Naive thymus-derived CD4-positive, alpha-beta T cell (primary cell): ENCODE measurements at regions not wholly inside any gene's neighbourhood (a gene's known extent, or its start where the extent isn't known, plus 50 kb on each side); places are given as distances from the start of the nearest gene placed in this dataset.

ENCODE experiments used
- ATAC-seq: fragments of 150-1000 bp; cut with Tn5 transposase; 2 replicates; pipeline ENCODE4 v1.10.0; 2021; ENCODE audit warnings: mild to moderate bottlenecking, moderate library complexity
- CTCF ChIA-PET: fragments of 350-600 bp; sonication (Branson Sonifier 250); formaldehyde crosslinking; loops from one replicate; lab custom pipeline; 2021; ENCODE audit warnings: antibody characterized with exemption; lab: Charles Lee
- POLR2A ChIA-PET: fragments of 350-600 bp; sonication (Branson Sonifier 250); formaldehyde crosslinking; loops from one replicate; lab custom pipeline; 2021; ENCODE audit warnings: antibody characterized with exemption, inconsistent platforms; lab: Charles Lee
- DNase-seq, 9 donors: peaks; one replicate each; pipeline versions ENCODE4 v3.0.0 to v3.0.0-alpha.2; 2020 to 2022; ENCODE audit warnings: mixed read lengths in 1 of 9
- H3K27ac ChIP-seq: one replicate; pipeline ENCODE4 v1.7.0; 2013; ENCODE audit warnings: mild to moderate bottlenecking, low read depth, low read length, moderate library complexity
- H3K27me3 ChIP-seq, 2 donors: one replicate each; pipeline ENCODE4 v1.7.0; 2013; ENCODE audit warnings: low read length in 2 of 2, mild to moderate bottlenecking in 2 of 2, moderate library complexity in 2 of 2; ENCODE audit not compliant: control insufficient read depth in 2 of 2, insufficient read depth in 2 of 2
- H3K36me3 ChIP-seq, 3 experiments: 1 replicate in 2 of 3; 2 replicates in 1 of 3; pipeline ENCODE4 v1.7.0; 2013; ENCODE audit warnings: low read length in 3 of 3, mild to moderate bottlenecking in 3 of 3, moderate library complexity in 1 of 3; ENCODE audit not compliant: insufficient read depth in 3 of 3, control insufficient read depth in 2 of 3
- H3K4me1 ChIP-seq, 2 donors: one replicate each; pipeline ENCODE4 v1.7.0; 2013; ENCODE audit warnings: low read length in 2 of 2, mild to moderate bottlenecking in 2 of 2, moderate library complexity in 1 of 2; ENCODE audit not compliant: control insufficient read depth in 2 of 2, insufficient read depth in 2 of 2
- H3K4me3 ChIP-seq: 2 replicates; pipeline ENCODE4 v1.7.0; 2013; ENCODE audit warnings: mild to moderate bottlenecking, low read length
- H3K9me3 ChIP-seq, 3 experiments: 1 replicate in 2 of 3; 2 replicates in 1 of 3; pipeline ENCODE4 v1.7.0; 2013; ENCODE audit warnings: low read length in 3 of 3; ENCODE audit not compliant: control insufficient read depth in 2 of 3
- H3K27ac Mint-ChIP-seq, 9 donors: one replicate each; pipeline ENCODE4 v1.8.0; 2020 to 2022; ENCODE audit warnings: mixed read lengths in 9 of 9, mild to moderate bottlenecking in 8 of 9, moderate library complexity in 5 of 9, inconsistent platforms in 2 of 9
- H3K27me3 Mint-ChIP-seq, 5 donors: one replicate each; pipeline ENCODE4 v1.8.0; 2021 to 2022; ENCODE audit warnings: mixed read lengths in 5 of 5, mild to moderate bottlenecking in 1 of 5
- H3K36me3 Mint-ChIP-seq, 5 donors: one replicate each; pipeline ENCODE4 v1.8.0; 2020 to 2022; ENCODE audit warnings: mixed read lengths in 5 of 5, mild to moderate bottlenecking in 3 of 5, inconsistent platforms in 1 of 5
- H3K4me1 Mint-ChIP-seq, 7 donors: one replicate each; pipeline ENCODE4 v1.8.0; 2020 to 2022; ENCODE audit warnings: mixed read lengths in 7 of 7, mild to moderate bottlenecking in 3 of 7, inconsistent platforms in 1 of 7
- H3K4me3 Mint-ChIP-seq, 10 donors: one replicate each; pipeline ENCODE4 v1.8.0; 2020 to 2022; ENCODE audit warnings: mild to moderate bottlenecking in 10 of 10, mixed read lengths in 10 of 10, moderate library complexity in 6 of 10, inconsistent platforms in 2 of 10
- H3K9me3 Mint-ChIP-seq, 11 donors: one replicate each; pipeline ENCODE4 v1.8.0; 2020 to 2022; ENCODE audit warnings: mixed read lengths in 11 of 11, mild to moderate bottlenecking in 4 of 11, inconsistent platforms in 1 of 11, moderate library complexity in 1 of 11
- intact Hi-C, 2 donors: fragments of 100-400 bp; cut with micrococcal nuclease; formaldehyde crosslinking; loops; one replicate each; pipeline ENCODE4 v1.15.1; 2023

GRCh38 chr5:3393122-3393919 lies 202.3 kb upstream of the IRX1 start:
- Histone ChIP-seq H3K4me1 (no peaks in the 10 kb centered on the region), H3K27ac (no peak overlapping the region), H3K27me3 (no peaks in the 10 kb centered on the region), H3K9me3 (no peaks in the 10 kb centered on the region), H3K36me3 (no peaks in the 10 kb centered on the region), H3K4me3 (no peak overlapping the region)
- intact Hi-C loops, result no loop called here
- Mint-ChIP-seq H3K27me3 (no peaks in the 10 kb centered on the region), H3K4me1 (no peaks in the 10 kb centered on the region), H3K36me3 (peaks cover 0 to 3% (median 0%) of the 10 kb centered on the region in 5 donors), H3K9me3 (peaks cover 0 to 10% (median 3%) of the 10 kb centered on the region in 11 donors), H3K27ac (no peak overlapping the region), H3K4me3 (no peak overlapping the region)
- DNase-seq (no peak), ATAC-seq (no peak)
- ChIA-PET CTCF (no interaction called here), POLR2A (no interaction called here)

- DNase-seq (no peak), ATAC-seq (no peak)
- H3K27me3 Mint-ChIP-seq, result no peaks in the 10 kb centered on the region
- peaks cover 0 to 3% (median 0%) of the 10 kb centered on the region in 5 donors for H3K36me3 Mint-ChIP-seq
- H3K9me3 Mint-ChIP-seq, result peaks cover 0 to 10% (median 3%) of the 10 kb centered on the region in 11 donors
- no peak overlapping the region for H3K27ac Mint-ChIP-seq
- intact Hi-C loops, result no loop called here
- POLR2A ChIA-PET, result no interaction called here
- H3K27me3 ChIP-seq, result no peaks in the 10 kb centered on the region
- H3K27ac ChIP-seq, result no peak overlapping the region
- H3K4me1 Mint-ChIP-seq, result no peaks in the 10 kb centered on the region
- H3K4me3 ChIP-seq, result no peak overlapping the region
- H3K36me3 ChIP-seq, result no peaks in the 10 kb centered on the region
- H3K4me3 Mint-ChIP-seq, result no peak overlapping the region
- H3K9me3 ChIP-seq, result no peaks in the 10 kb centered on the region
- no peaks in the 10 kb centered on the region for H3K4me1 ChIP-seq
- CTCF ChIA-PET, result no interaction called here
These were observed 203.2 kb upstream of the IRX1 start for GRCh38 chr5:3392306-3392939.

GRCh38 chr5:3391210-3391609 lies 204.4 kb upstream of the IRX1 start:
- intact Hi-C loops, result no loop called here

GRCh38 chr5:3389471-3390026 lies 206.1 kb upstream of the IRX1 start:
- no peak for ATAC-seq
- CTCF ChIA-PET, result no interaction called here
- no peaks in the 10 kb centered on the region for H3K27me3 ChIP-seq

More at GRCh38 chr5:3391210-3391609, 204.4 kb upstream of the IRX1 start:
- ATAC-seq (no peak), DNase-seq (no peak)
- Histone ChIP-seq H3K27me3 (no peaks in the 10 kb centered on the region), H3K27ac (no peak overlapping the region), H3K36me3 (no peaks in the 10 kb centered on the region), H3K4me3 (no peak overlapping the region), H3K9me3 (no peaks in the 10 kb centered on the region), H3K4me1 (no peaks in the 10 kb centered on the region)
- Mint-ChIP-seq H3K4me3 (no peak overlapping the region), H3K27ac (no peak overlapping the region), H3K9me3 (peaks cover 0 to 8% (median 3%) of the 10 kb centered on the region in 11 donors), H3K36me3 (peaks cover 0 to 3% (median 0%) of the 10 kb centered on the region in 5 donors), H3K4me1 (no peaks in the 10 kb centered on the region), H3K27me3 (no peaks in the 10 kb centered on the region)
- ChIA-PET POLR2A (no interaction called here), CTCF (no interaction called here)

GRCh38 chr5:3386637-3387036 lies 209.0 kb upstream of the IRX1 start:
- no peak overlapping the region for H3K27ac ChIP-seq
- no peaks in the 10 kb centered on the region for H3K4me1 Mint-ChIP-seq
- H3K27ac Mint-ChIP-seq, result no peak overlapping the region
- H3K9me3 Mint-ChIP-seq, result peaks cover 0 to 17% (median 6%) of the 10 kb centered on the region in 11 donors
- no peaks in the 10 kb centered on the region for H3K36me3 Mint-ChIP-seq
- H3K4me3 ChIP-seq, result no peak overlapping the region
- no peaks in the 10 kb centered on the region for H3K36me3 ChIP-seq
- no peaks in the 10 kb centered on the region for H3K27me3 ChIP-seq
- no peaks in the 10 kb centered on the region for H3K27me3 Mint-ChIP-seq
- no peak for ATAC-seq
- no peaks in the 10 kb centered on the region for H3K9me3 ChIP-seq
- POLR2A ChIA-PET, result no interaction called here
- no peak overlapping the region for H3K4me3 Mint-ChIP-seq
- CTCF ChIA-PET, result no interaction called here
- H3K4me1 ChIP-seq, result no peaks in the 10 kb centered on the region
- intact Hi-C loops, result no loop called here
- DNase-seq, result no peak

More at GRCh38 chr5:3389471-3390026, 206.1 kb upstream of the IRX1 start:
- no peaks in the 10 kb centered on the region for H3K27me3 Mint-ChIP-seq
- Histone ChIP-seq H3K36me3 (no peaks in the 10 kb centered on the region), H3K9me3 (no peaks in the 10 kb centered on the region), H3K4me3 (no peak overlapping the region), H3K27ac (no peak overlapping the region), H3K4me1 (no peaks in the 10 kb centered on the region)
- H3K4me1 Mint-ChIP-seq, result no peaks in the 10 kb centered on the region
- intact Hi-C loops, result no loop called here
- H3K9me3 Mint-ChIP-seq, result peaks cover 0 to 8% (median 3%) of the 10 kb centered on the region in 11 donors
- no peak for DNase-seq
- H3K27ac Mint-ChIP-seq, result no peak overlapping the region
- H3K36me3 Mint-ChIP-seq, result peaks cover 0 to 3% (median 0%) of the 10 kb centered on the region in 5 donors
- POLR2A ChIA-PET, result no interaction called here
- no peak overlapping the region for H3K4me3 Mint-ChIP-seq

GRCh38 chr5:3385991-3386519 lies 209.6 kb upstream of the IRX1 start:
- CTCF ChIA-PET, result no interaction called here
- peaks cover 0 to 15% (median 6%) of the 10 kb centered on the region in 11 donors for H3K9me3 Mint-ChIP-seq
- H3K4me3 Mint-ChIP-seq, result no peak overlapping the region
- no peak overlapping the region for H3K27ac Mint-ChIP-seq
- no peaks in the 10 kb centered on the region for H3K36me3 Mint-ChIP-seq
- DNase-seq, result no peak
- intact Hi-C loops, result no loop called here
- POLR2A ChIA-PET, result no interaction called here
- Histone ChIP-seq H3K9me3 (no peaks in the 10 kb centered on the region), H3K4me3 (no peak overlapping the region), H3K27me3 (no peaks in the 10 kb centered on the region), H3K4me1 (no peaks in the 10 kb centered on the region), H3K36me3 (no peaks in the 10 kb centered on the region), H3K27ac (no peak overlapping the region)
- no peak for ATAC-seq
- no peaks in the 10 kb centered on the region for H3K27me3 Mint-ChIP-seq
- no peaks in the 10 kb centered on the region for H3K4me1 Mint-ChIP-seq
